GM19324 (cell line): ENCODE measurements at regions not wholly inside any gene's neighbourhood (a gene's known extent, or its start where the extent isn't known, plus 50 kb on each side); places are given as distances from the start of the nearest gene placed in this dataset.
"Not testable (repeated sequence)": the region's sequence is repeated elsewhere in the genome, so short reads cannot be mapped to it uniquely, and the experiment has no call there.

Source experiments
- ATAC-seq: cut with Tn5 transposase; IDR thresholded peaks from one replicate; pipeline ENCODE4 v1.9.1; 2021; ENCODE audit warnings: mild to moderate bottlenecking, moderate library complexity; ENCODE audit not compliant: unreplicated experiment, low FRiP score

- no peak for ATAC-seq
Observed at GRCh38 chr3:20442846-20443245, 256.8 kb upstream of the SGO1 start.

DNA sequence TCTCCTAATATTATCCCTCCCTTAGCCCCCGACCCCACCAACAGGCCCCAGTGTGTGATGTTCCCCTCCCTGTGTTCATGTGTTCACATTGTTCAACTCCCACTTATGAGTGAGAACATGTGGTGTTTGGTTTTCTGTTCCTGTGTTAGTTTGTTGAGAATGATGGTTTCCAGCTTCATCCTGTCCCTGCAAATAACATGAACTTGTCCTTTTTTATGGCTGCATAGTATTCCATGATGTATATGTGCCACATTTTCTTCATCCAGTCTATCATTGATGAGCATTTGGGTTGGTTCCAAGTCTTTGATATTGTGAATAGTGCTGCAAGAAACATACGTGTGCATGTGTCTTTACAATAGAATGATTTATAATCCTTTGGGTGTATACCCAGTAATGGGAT is 241.3 kb upstream of the SGO1 start:
- ATAC-seq = not testable (repeated sequence)

GRCh38 chr3:20425138-20425537 is 239.1 kb upstream of the SGO1 start:
- no peak for ATAC-seq

DNA sequence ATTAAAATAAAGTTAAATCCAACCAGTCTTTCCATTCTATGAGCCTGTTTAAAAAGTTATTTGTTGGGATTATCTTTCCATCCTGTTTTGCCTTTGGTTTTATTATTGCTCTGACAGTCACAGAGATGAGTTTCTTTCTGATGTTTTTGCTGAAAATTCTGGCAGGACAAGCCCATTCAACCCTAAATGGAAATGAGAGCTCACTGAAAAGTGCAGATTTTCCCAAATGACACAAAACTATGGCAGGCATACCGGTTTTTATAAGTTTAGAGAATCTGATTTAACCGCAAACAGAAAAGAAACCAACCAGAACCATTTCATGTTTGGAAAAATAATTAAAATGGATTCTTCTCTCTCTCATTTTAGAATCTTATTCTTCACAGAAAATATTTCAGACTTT is 238.1 kb upstream of the SGO1 start:
- no peak for ATAC-seq

- no peak for ATAC-seq
Observed at GRCh38 chr3:20422391-20422790, 236.4 kb upstream of the SGO1 start.

- no peak for ATAC-seq
Observed at GRCh38 chr3:20417388-20418108, 231.5 kb upstream of the SGO1 start.

DNA sequence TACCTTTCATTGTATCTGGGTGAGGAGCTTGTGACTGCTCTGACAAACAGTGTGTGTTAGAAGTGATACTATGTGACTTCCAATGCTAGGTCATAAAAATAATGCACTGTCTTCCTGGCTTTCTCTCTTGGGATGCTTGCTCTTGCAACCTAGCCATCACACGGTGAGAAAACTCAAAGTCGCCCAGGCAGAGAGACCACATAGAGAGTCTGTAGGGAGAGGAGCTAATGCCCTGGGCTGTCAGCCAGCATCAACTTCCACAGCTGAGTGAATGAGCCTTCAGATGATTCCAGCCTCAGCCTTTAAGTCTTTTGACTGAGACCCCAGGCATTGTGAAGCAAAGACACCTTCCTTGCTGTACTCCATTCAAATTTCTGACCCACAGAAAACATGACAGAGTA is 220.6 kb upstream of the SGO1 start:
- no peak for ATAC-seq

DNA sequence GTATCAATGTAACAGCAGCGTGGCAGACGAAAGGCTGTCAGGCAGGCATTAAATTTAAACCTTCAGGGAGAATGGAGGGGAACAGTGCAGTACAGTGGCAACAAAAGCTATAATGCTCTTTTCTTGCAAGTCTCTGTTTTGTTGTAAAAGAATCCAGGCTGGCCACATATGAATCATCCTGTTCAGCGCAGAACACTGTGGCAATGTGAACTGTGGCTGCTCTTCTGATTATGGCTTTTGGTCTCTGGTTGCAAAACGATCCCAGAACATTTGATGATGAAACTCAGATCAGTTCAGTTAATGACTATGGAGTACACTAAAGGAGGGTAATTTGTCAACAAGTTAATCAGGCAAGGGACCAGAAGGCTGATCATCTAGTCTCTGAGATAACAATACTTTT is 219.7 kb upstream of the SGO1 start:
- no peak for ATAC-seq

- no peak for ATAC-seq
Observed at GRCh38 chr3:20405231-20405630, 219.2 kb upstream of the SGO1 start.

GRCh38 chr3:20404741-20405100 is 218.7 kb upstream of the SGO1 start:
- no peak for ATAC-seq

GRCh38 chr3:20403986-20404740 is 218.2 kb upstream of the SGO1 start:
- ATAC-seq = no peak

DNA sequence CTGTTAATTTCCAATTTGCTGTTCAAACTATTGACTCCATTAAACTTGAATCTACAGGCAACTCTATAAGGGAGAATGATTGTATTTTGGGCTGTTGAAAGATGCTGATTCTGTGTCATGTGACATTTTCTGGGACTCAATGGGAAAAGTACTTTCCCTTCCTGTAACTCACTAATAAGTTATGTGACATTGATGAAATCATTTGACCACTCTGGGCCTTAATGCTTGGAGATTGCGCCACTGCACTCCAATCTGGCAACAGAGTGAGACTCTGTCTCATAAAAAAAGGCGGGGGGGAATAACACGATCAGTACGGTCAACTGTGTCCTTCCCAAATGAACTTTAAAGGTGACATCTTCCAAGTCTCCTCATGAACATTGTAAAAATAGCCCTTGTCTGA is 215.2 kb upstream of the SGO1 start:
- no peak for ATAC-seq

DNA sequence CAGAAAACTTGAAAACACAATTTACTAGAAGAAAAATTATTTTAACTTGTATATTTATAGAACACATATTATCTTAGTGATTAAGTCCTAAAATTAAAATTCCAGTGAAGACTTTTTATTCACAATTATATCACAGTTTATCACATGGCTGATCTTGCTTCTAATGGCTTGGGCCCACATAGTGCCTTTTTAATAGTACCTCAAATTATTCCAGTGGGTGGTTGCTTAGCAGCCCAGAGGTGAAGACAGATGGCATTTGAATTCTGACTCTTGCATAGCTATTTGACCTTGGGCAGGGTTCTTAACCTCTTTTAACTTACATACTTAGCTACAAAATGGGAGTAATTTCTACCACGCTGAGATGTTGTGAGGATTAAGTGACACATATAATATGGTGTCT is 214.7 kb upstream of the SGO1 start:
- no peak for ATAC-seq

DNA sequence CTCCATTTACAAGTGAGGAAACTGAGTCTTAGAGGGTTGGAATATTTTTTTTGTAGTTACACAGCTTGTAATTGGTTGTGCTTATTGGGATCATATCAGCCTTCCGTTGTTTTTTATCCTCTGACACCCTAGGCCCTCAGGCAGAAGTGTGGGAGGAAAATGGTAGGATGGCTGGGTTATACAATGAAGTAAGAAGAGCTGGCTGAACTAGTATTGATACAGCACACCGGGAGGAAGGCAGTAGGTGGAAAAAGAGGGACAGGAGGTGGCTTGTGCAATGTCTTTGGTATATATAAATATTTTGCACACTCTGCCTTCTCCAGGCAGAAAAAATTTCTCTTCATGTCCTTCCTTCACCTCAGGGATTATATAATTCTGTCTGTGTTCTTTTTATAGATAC is 214.3 kb upstream of the SGO1 start:
- no peak for ATAC-seq

DNA sequence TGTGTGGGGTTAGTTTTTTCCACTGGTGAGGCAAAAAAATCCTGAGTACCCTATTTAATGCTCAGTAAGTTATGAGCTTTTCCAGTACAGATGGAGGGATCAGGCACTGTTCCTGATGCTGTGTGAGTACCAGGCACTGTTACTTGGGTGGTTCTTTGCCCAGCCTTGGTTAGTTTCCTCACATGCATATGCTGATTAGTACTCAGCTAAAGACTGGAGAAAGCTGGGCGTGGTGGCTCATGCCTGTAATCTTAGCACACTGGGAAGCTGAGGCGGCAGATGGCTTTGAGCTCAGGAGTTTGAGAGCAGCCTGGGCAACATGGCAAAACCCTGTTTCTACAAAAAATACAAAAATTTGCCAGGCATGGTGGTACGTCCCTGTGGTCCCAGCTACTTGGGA is 210.3 kb upstream of the SGO1 start:
- no peak for ATAC-seq

- no peak for ATAC-seq
Observed at GRCh38 chr3:20395692-20396091, 209.7 kb upstream of the SGO1 start.

DNA sequence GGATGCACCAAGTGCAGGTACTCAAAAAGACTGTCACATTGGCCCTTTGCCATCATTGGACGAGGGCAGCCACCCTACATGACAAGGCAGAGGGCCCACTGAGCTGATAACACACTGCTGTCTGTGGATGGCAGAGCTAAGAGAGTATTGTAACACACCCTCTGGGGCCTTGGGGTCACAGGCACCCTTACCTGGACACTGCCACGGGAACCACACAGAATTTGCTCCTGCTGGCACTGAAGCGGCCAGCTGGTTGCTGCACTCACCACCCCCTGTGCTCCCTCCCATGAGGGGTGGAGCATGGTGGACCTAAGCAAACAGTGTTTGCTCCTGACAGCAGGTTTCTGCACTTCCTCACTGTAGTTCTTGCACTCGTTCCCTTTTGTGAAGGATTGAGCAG is 208.2 kb upstream of the SGO1 start:
- ATAC-seq = no peak

DNA sequence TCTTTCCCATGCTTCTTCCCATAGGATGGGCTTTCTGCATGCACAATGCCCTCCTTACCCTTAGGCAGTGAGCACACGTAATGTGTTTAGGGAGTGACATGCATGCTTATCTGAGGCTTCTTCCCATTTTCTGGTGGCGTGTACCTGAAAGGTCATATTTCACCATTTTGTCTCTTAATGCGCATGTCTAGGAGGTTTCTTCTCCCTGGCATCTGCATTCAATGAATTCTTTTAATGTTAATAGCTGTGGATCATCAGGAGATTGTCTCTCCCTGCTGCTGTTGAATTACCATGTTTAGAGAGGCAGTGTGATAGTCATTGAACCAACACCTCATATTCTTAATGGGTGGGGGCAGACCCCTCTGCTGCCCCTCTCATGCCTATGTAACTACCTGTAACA is 205.6 kb upstream of the SGO1 start:
- ATAC-seq = no peak

GRCh38 chr3:20388971-20389370 is 203.0 kb upstream of the SGO1 start:
- ATAC-seq = no peak

DNA sequence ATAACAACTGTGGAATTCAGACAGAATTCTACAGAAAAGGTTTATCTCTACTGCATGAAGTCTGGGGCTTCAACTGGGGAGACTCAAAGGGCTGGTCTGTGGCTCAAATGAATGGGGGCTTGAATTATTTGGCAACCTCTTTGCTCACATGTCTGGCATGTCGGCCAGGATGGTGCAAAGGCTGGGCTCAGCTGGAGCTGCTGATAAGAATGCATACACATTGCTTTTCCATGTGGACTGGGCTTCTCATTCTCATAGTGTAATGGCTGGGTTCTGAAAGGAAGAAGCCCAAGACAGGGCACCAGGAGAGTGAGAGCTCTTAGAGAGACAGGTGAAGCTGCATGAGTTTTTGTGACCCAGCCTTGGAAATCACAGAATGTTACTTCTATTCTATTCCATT is 194.3 kb upstream of the SGO1 start:
- no peak for ATAC-seq

GRCh38 chr3:20378315-20378714 is 192.3 kb upstream of the SGO1 start:
- no peak for ATAC-seq

DNA sequence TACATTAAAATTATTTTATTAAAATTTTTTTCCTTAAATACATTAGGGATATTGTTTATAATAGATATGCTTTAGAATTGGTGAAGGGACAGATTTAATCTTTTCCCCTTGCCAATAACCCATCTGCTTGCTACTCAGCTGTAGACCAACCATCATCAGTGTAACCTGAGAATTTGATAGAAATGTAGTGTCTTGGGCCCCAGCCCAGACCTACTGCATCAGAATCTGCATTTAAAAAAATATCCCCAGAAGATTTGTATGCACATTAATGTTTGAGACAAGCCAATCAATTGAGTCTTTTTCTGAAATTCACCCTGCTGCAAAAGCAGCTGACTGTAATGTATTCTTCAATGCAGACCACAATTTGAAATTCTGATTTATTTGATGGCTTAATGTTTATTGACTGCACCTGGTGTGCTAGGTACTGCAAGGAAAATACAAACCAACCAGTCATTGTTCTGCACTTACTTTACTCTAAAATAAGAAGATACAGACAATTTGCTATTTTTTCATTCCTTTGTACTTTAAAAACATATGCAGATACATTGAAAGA is 190.7 kb upstream of the SGO1 start:
- ATAC-seq = no peak
